ENCODE measurements at regions not wholly inside any gene's neighbourhood (a gene's known extent, or its start where the extent isn't known, plus 50 kb on each side); places are given as distances from the start of the nearest gene placed in this dataset.

DNA sequence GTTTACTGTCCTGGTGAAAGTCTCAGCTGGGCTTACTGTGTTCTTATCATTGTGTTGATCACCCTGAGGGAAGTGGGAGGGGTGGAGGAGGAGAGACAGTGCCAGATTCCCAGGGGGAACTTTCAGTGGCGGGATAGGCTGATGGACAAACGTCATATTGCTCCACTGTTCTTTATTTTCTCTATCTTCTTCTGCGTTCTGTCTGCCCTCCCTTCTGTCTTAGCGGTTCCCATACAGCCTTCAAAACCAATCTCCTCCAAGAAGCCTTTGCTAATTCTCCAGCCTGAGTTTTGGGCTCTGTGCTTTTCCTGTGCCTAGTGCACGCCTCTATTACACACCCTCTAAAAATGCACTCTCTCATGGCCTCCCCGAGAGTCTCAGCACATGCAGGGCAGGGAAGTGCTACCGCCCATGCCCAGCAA, 448.7 kb upstream of the FAT1 start:
- TF ChIP-seq EZH2phosphoT487 (IDR thresholded peaks at IDR 0.05; ENCODE audit: low read depth, severe bottlenecking, unreplicated experiment) (no peak), CTCF (IDR thresholded peaks at IDR 0.05; ENCODE audit: poor library complexity) (no peak), EZH2 (IDR thresholded peaks at IDR 0.05; ENCODE audit: borderline replicate concordance) (no peak)
- Histone ChIP-seq H2AFZ (no peak overlapping the region), H3K36me3 (replicated peaks; ENCODE audit: insufficient read depth, low read depth) (no peaks in the 10 kb centered on the region), H3K4me1 (ENCODE audit: insufficient read depth) (no peaks in the 10 kb centered on the region), H3K4me3 (no peak overlapping the region), H3K27me3 (no peaks in the 10 kb centered on the region), H4K20me1 (ENCODE audit: insufficient read depth, poor library complexity, severe bottlenecking) (no peaks in the 10 kb centered on the region), H3K9me2 (replicated peaks; ENCODE audit: insufficient read depth) (no peaks in the 10 kb centered on the region), H3K79me2 (no peaks in the 10 kb centered on the region), H3K4me2 (no peak overlapping the region), H3K9me3 (ENCODE audit: low read depth) (no peaks in the 10 kb centered on the region), H3K27ac (no peak overlapping the region)
- no peak for DNase-seq (ENCODE audit: low spot score)
- WGBS (ENCODE audit: low lambda C conversion rate, missing lambda C conversion rate), result 63% methylated on average over 7 of the region's 7 CpGs

DNA sequence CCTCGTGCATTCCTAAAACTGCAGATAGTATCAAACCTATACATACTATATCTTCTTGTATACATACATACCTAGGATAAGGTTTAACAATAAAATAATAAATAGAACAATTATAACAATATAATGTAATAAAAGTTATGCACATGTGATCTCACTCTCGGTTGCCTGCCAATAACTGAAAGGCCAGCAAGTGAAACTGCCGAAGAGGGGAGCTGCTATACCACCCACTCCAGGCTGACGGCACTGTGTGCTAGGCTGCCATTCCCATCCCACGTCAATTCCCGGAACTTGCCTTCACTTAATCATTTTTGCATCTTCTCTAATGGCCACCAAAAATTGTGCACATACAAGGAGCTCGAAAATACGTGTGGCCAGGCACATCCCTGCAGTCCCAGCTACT, 451.1 kb upstream of the FAT1 start:
- TF ChIP-seq EZH2phosphoT487 (IDR thresholded peaks at IDR 0.05; ENCODE audit: low read depth, severe bottlenecking, unreplicated experiment) (no peak), EZH2 (IDR thresholded peaks at IDR 0.05; ENCODE audit: borderline replicate concordance) (no peak), CTCF (IDR thresholded peaks at IDR 0.05; ENCODE audit: poor library complexity) (no peak)

DNA sequence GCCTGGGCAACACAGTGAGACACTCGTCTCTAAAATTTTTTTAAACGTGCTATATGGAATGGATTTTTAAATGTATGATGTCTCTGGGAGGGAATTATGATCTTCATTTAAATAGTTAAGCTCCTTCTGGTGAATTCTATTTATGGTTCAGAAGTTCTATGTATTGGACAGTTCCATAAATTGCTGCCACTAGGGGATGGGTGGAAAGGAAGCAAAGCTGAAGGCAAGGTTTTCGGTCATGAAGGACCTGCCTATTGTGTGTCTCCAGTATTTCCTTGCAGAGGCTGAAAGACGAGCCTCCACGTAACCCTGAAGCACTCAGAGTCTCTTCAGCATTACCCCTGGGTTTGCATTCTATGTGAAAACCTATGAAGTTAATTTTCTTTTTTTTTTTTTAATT, 451.5 kb upstream of the FAT1 start:
- DNase-seq (ENCODE audit: low spot score), result no peak
- H3K9me3 ChIP-seq (ENCODE audit: low read depth), result no peaks in the 10 kb centered on the region
- no peaks in the 10 kb centered on the region for H3K36me3 ChIP-seq (replicated peaks; ENCODE audit: insufficient read depth, low read depth)
- H2AFZ ChIP-seq, result no peak overlapping the region
- H3K27ac ChIP-seq, result no peak overlapping the region
- TF ChIP-seq EZH2phosphoT487 (IDR thresholded peaks at IDR 0.05; ENCODE audit: low read depth, severe bottlenecking, unreplicated experiment) (no peak), CTCF (IDR thresholded peaks at IDR 0.05; ENCODE audit: poor library complexity) (no peak), EZH2 (IDR thresholded peaks at IDR 0.05; ENCODE audit: borderline replicate concordance) (no peak)
- H3K9me2 ChIP-seq (replicated peaks; ENCODE audit: insufficient read depth), result no peaks in the 10 kb centered on the region
- no peaks in the 10 kb centered on the region for H4K20me1 ChIP-seq (ENCODE audit: insufficient read depth, poor library complexity, severe bottlenecking)
- WGBS (ENCODE audit: low lambda C conversion rate, missing lambda C conversion rate), result 94% methylated on average over 5 of the region's 5 CpGs
- H3K4me1 ChIP-seq (ENCODE audit: insufficient read depth), result peaks cover 7% of the 10 kb centered on the region
- H3K4me2 ChIP-seq, result no peak overlapping the region
- H3K79me2 ChIP-seq, result no peaks in the 10 kb centered on the region
- no peak overlapping the region for H3K4me3 ChIP-seq
- H3K27me3 ChIP-seq, result no peaks in the 10 kb centered on the region

More for the DNA sequence above, 451.1 kb upstream of the FAT1 start:
- Histone ChIP-seq H3K4me1 (ENCODE audit: insufficient read depth) (peaks cover 7% of the 10 kb centered on the region), H4K20me1 (ENCODE audit: insufficient read depth, poor library complexity, severe bottlenecking) (no peaks in the 10 kb centered on the region), H3K27ac (no peak overlapping the region), H3K79me2 (no peaks in the 10 kb centered on the region), H3K27me3 (no peaks in the 10 kb centered on the region), H3K4me3 (no peak overlapping the region), H2AFZ (no peak overlapping the region), H3K36me3 (replicated peaks; ENCODE audit: insufficient read depth, low read depth) (no peaks in the 10 kb centered on the region), H3K4me2 (no peak overlapping the region), H3K9me3 (ENCODE audit: low read depth) (no peaks in the 10 kb centered on the region), H3K9me2 (replicated peaks; ENCODE audit: insufficient read depth) (no peaks in the 10 kb centered on the region)
- WGBS (ENCODE audit: low lambda C conversion rate, missing lambda C conversion rate), result 88% methylated on average over 8 of the region's 8 CpGs
- DNase-seq (ENCODE audit: low spot score), result no peak

Data from hepatocyte (in vitro differentiated cells).